ENCODE measurements at regions not wholly inside any gene's neighbourhood (a gene's known extent, or its start where the extent isn't known, plus 50 kb on each side); places are given as distances from the start of the nearest gene placed in this dataset.

GRCh38 chr15:96538491-96538890 is 208.0 kb downstream of the NR2F2 start:
- DNase-seq: no peak

- DNase-seq: no peak
Measured at GRCh38 chr15:96540283-96540682, 209.8 kb downstream of the NR2F2 start.

- no peak for DNase-seq
Measured at GRCh38 chr15:96542130-96542770, 211.8 kb downstream of the NR2F2 start.

- DNase-seq: no peak
Measured at GRCh38 chr15:96544162-96544756, 213.8 kb downstream of the NR2F2 start.

GRCh38 chr15:96549136-96549535 is 218.6 kb downstream of the NR2F2 start:
- no peak for DNase-seq

GRCh38 chr15:96551196-96551595 is 220.7 kb downstream of the NR2F2 start:
- no peak for DNase-seq

- DNase-seq: no peak
Measured at GRCh38 chr15:96551722-96552121, 221.2 kb downstream of the NR2F2 start.

GRCh38 chr15:96553006-96553405 is 222.5 kb downstream of the NR2F2 start:
- no peak for DNase-seq

- DNase-seq: no peak
Measured at GRCh38 chr15:96553451-96553850, 223.0 kb downstream of the NR2F2 start.

- DNase-seq: no peak
Measured at GRCh38 chr15:96553931-96554330, 223.4 kb downstream of the NR2F2 start.

- no peak for DNase-seq
Measured at GRCh38 chr15:96554541-96554940, 224.0 kb downstream of the NR2F2 start.

- no peak for DNase-seq
Measured at GRCh38 chr15:96559087-96559486, 228.6 kb downstream of the NR2F2 start.

- no peak for DNase-seq
Measured at GRCh38 chr15:96559631-96560030, 229.1 kb downstream of the NR2F2 start.

GRCh38 chr15:96560246-96560895 is 229.9 kb downstream of the NR2F2 start:
- DNase-seq: no peak

GRCh38 chr15:96561593-96561992 is 231.1 kb downstream of the NR2F2 start:
- no peak for DNase-seq

GRCh38 chr15:96564546-96564945 is 234.0 kb downstream of the NR2F2 start:
- no peak for DNase-seq

- DNase-seq: no peak
Measured at GRCh38 chr15:96565266-96565665, 234.8 kb downstream of the NR2F2 start.

- no peak for DNase-seq
Measured at GRCh38 chr15:96574782-96575181, 244.3 kb downstream of the NR2F2 start.

- DNase-seq: no peak
Measured at GRCh38 chr15:96576596-96576995, 246.1 kb downstream of the NR2F2 start.

GRCh38 chr15:96578393-96578792 is 247.9 kb downstream of the NR2F2 start:
- DNase-seq: no peak

GRCh38 chr15:96581371-96581770 is 250.9 kb downstream of the NR2F2 start:
- no peak for DNase-seq

- no peak for DNase-seq
Measured at GRCh38 chr15:96582473-96582872, 252.0 kb downstream of the NR2F2 start.

- no peak for DNase-seq
Measured at GRCh38 chr15:96583671-96584070, 253.2 kb downstream of the NR2F2 start.
